CD4-positive, alpha-beta T cell (primary cell): ENCODE measurements at regions not wholly inside any gene's neighbourhood (a gene's known extent, or its start where the extent isn't known, plus 50 kb on each side); places are given as distances from the start of the nearest gene placed in this dataset.

Experiments used
- ATAC-seq: fragments of 200-7000 bp; cut with Tn5 transposase; one replicate; pipeline ENCODE4 v1.10.0; 2022; ENCODE audit warnings: mild to moderate bottlenecking; ENCODE audit not compliant: poor library complexity
- CTCF ChIA-PET: fragments of 350-600 bp; sonication (Branson Sonifier 250); formaldehyde crosslinking; loops from one replicate; lab custom pipeline; 2021; ENCODE audit warnings: antibody characterized with exemption, inconsistent platforms; lab: Charles Lee
- POLR2A ChIA-PET: fragments of 350-600 bp; sonication (Branson Sonifier 250); formaldehyde crosslinking; loops from one replicate; lab custom pipeline; 2021; ENCODE audit warnings: antibody characterized with exemption, inconsistent platforms; lab: Charles Lee
- DNase-seq, 14 experiments: peaks; one replicate each; pipeline ENCODE4 v3.0.0-alpha.2; 2013 to 2020; ENCODE audit warnings: mixed read lengths in 2 of 14
- H3K27ac ChIP-seq, 2 donors: one replicate each; pipeline versions ENCODE4 v1.5.1 to v1.7.0; 2013; ENCODE audit warnings: low read length in 2 of 2, low read depth in 1 of 2, mild to moderate bottlenecking in 1 of 2
- H3K27me3 ChIP-seq, 2 experiments: 1 replicate in 1 of 2; 2 replicates in 1 of 2; pipeline versions ENCODE4 v1.6.1 to v1.7.0; 2013; ENCODE audit warnings: low read length in 2 of 2, control low read depth in 1 of 2, mild to moderate bottlenecking in 1 of 2, moderate library complexity in 1 of 2; ENCODE audit not compliant: insufficient read depth in 2 of 2, control insufficient read depth in 1 of 2
- H3K36me3 ChIP-seq: one replicate; pipeline ENCODE4 v1.6.1; 2013; ENCODE audit warnings: low read length, control low read depth; ENCODE audit not compliant: insufficient read depth
- H3K4me1 ChIP-seq: one replicate; pipeline ENCODE4 v1.6.1; 2013; ENCODE audit warnings: low read length, control low read depth; ENCODE audit not compliant: insufficient read depth
- H3K4me3 ChIP-seq: one replicate; pipeline ENCODE4 v1.5.1; 2013; ENCODE audit warnings: mild to moderate bottlenecking, low read length, moderate library complexity
- H3K9me3 ChIP-seq, 2 experiments: 1 replicate in 1 of 2; 2 replicates in 1 of 2; pipeline versions ENCODE4 v1.6.1 to v1.7.0; 2013; ENCODE audit warnings: low read length in 2 of 2, mild to moderate bottlenecking in 2 of 2, control low read depth in 1 of 2, moderate library complexity in 1 of 2; ENCODE audit not compliant: control insufficient read depth in 1 of 2, insufficient read depth in 1 of 2
- H3K27ac Mint-ChIP-seq: one replicate; pipeline ENCODE4 v1.8.0; 2020; ENCODE audit warnings: mixed read lengths
- H3K27me3 Mint-ChIP-seq: one replicate; pipeline ENCODE4 v1.8.0; 2021; ENCODE audit warnings: mixed read lengths
- H3K36me3 Mint-ChIP-seq: one replicate; pipeline ENCODE4 v1.8.0; 2021; ENCODE audit warnings: low read depth, mixed read lengths
- H3K4me1 Mint-ChIP-seq: one replicate; pipeline ENCODE4 v1.8.0; 2021; ENCODE audit warnings: low read depth, mixed read lengths
- H3K4me3 Mint-ChIP-seq: one replicate; pipeline ENCODE4 v1.8.0; 2020; ENCODE audit warnings: mild to moderate bottlenecking, mixed read lengths
- H3K9me3 Mint-ChIP-seq: one replicate; pipeline ENCODE4 v1.8.0; 2020; ENCODE audit warnings: mixed read lengths
- CTCF ChIP-seq: fragments of 200-600 bp; IDR thresholded peaks from one replicate; pipeline ENCODE4 v1.8.0; 2022; ENCODE audit warnings: antibody characterized with exemption, mild to moderate bottlenecking
- intact Hi-C, 2 experiments: fragments of 100-400 bp; cut with DNase I in 1 of 2; cut with micrococcal nuclease in 1 of 2; formaldehyde crosslinking; loops; one replicate each; pipeline versions ENCODE4 v1.15.1 to v1.9.0; 2023 to 2025; cut with DNase I, micrococcal nuclease

- Histone ChIP-seq H3K9me3 (peaks cover 0 to 4% of the 10 kb centered on the region in 2 experiments), H3K4me3 (no peak overlapping the region), H3K4me1 (no peaks in the 10 kb centered on the region), H3K27ac (no peak overlapping the region), H3K27me3 (peaks cover 3 to 6% of the 10 kb centered on the region in 2 experiments), H3K36me3 (no peaks in the 10 kb centered on the region)
- TF ChIP-seq CTCF: no peak
- no peaks in the 10 kb centered on the region for H3K9me3 Mint-ChIP-seq
- H3K27me3 Mint-ChIP-seq: peaks cover 58% of the 10 kb centered on the region
- intact Hi-C loops: no loop called here
- no peak overlapping the region for H3K27ac Mint-ChIP-seq
- no peak overlapping the region for H3K4me3 Mint-ChIP-seq
- ChIA-PET POLR2A (no interaction called here), CTCF (no interaction called here)
- ATAC-seq: no peak
- DNase-seq: no peak
- H3K4me1 Mint-ChIP-seq: no peaks in the 10 kb centered on the region
- no peaks in the 10 kb centered on the region for H3K36me3 Mint-ChIP-seq
Observed at GRCh38 chr20:37593710-37594109, 66.0 kb upstream of the BLCAP start.

GRCh38 chr20:37590938-37591490, 63.3 kb upstream of the BLCAP start:
- POLR2A ChIA-PET: no interaction called here
- Histone ChIP-seq H3K27ac (no peak overlapping the region), H3K9me3 (peaks cover 0 to 4% of the 10 kb centered on the region in 2 experiments), H3K4me1 (no peaks in the 10 kb centered on the region), H3K4me3 (no peak overlapping the region), H3K36me3 (no peaks in the 10 kb centered on the region), H3K27me3 (peaks cover 0 to 6% of the 10 kb centered on the region in 2 experiments)
- CTCF ChIA-PET: no interaction called here
- Mint-ChIP-seq H3K4me1 (no peaks in the 10 kb centered on the region), H3K36me3 (no peaks in the 10 kb centered on the region), H3K9me3 (peaks cover 4% of the 10 kb centered on the region), H3K4me3 (no peak overlapping the region), H3K27ac (no peak overlapping the region), H3K27me3 (peaks cover 49% of the 10 kb centered on the region)
- intact Hi-C loops: no loop called here
- DNase-seq: no peak
- no peak for TF ChIP-seq CTCF
- no peak for ATAC-seq

- POLR2A ChIA-PET: no interaction called here
- Histone ChIP-seq H3K4me3 (no peak overlapping the region), H3K27me3 (peaks cover 0 to 14% of the 10 kb centered on the region in 2 experiments), H3K27ac (no peak overlapping the region), H3K36me3 (no peaks in the 10 kb centered on the region), H3K4me1 (no peaks in the 10 kb centered on the region), H3K9me3 (peaks cover 0 to 5% of the 10 kb centered on the region in 2 experiments)
- Mint-ChIP-seq H3K27me3 (peaks cover 62% of the 10 kb centered on the region), H3K27ac (no peak overlapping the region), H3K4me1 (no peaks in the 10 kb centered on the region), H3K36me3 (no peaks in the 10 kb centered on the region), H3K4me3 (no peak overlapping the region), H3K9me3 (peaks cover 6% of the 10 kb centered on the region)
- ATAC-seq (no peak), DNase-seq (no peak)
- intact Hi-C loops: no loop called here
- CTCF ChIA-PET: no interaction called here
- TF ChIP-seq CTCF: no peak
Observed at GRCh38 chr20:37586078-37586477, 58.4 kb upstream of the BLCAP start.
